DMS114 treated with DMSO at 0.1 percent for 48 hours (cell line): ENCODE measurements at regions not wholly inside any gene's neighbourhood (a gene's known extent, or its start where the extent isn't known, plus 50 kb on each side); places are given as distances from the start of the nearest gene placed in this dataset.
"Not testable (repeated sequence)": the region's sequence is repeated elsewhere in the genome, so short reads cannot be mapped to it uniquely, and the experiment has no call there.

Experiments
- DNase-seq: peaks from one replicate; lab custom pipeline; 2025; ENCODE audit not compliant: unreplicated experiment; lab: John Stamatoyannopoulos, UW

DNA sequence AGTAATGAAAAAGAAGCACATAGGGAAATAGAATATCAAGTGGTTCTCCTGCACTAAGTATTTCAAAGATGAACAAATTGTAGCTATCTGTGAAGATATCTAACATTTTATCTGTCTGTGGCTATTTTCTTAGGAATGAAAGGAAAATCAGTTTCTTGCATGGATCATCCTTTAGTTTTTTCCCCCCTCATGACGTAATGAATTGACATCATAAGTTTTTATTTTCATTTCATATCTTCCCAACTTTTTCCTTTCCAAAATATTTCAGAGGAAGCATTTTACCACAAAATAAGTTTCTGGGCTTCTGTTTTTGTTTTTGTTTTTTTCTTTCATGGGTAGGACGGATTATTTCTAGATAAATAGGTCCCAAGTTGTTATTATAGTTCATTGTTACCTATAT, 996.6 kb downstream of the TMEM121 start:
- no peak for DNase-seq

DNA sequence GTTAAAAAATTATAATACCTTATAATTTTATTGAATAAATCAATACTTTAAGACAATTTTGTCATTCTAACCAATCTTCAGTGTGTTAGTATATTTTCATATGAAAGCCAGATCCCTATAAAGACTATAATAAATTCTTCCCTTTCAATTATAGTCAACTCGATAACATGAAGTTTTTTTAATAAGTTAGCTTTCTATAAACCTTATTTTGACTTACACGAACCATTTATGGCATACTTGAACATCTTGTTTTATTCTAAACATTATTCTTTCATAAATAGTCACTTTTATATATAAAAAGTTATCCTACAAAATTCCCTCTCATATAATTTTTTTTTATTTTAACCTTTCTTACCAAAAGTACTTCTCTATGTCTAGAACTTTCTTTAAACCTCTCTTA, 1002.3 kb downstream of the TMEM121 start:
- no peak for DNase-seq

DNA sequence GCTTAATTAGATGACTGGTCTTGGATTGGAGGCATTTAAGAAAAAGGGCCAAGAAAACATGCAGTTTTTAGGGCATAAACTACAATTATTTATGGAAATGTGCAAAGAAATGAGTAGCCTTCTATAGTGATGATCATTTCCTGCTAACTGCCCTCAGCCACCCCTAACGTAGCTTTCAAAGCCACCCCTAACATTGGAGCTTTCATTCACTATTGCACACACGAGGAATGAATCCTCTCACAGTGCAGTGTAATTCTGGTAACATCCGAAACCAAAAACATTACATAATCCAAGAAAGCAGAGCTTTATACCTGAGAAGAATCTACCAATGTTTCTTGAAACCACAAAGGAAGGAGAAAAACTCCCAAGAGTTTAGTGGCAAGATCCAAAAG, 1003.6 kb downstream of the TMEM121 start:
- no peak for DNase-seq

DNA sequence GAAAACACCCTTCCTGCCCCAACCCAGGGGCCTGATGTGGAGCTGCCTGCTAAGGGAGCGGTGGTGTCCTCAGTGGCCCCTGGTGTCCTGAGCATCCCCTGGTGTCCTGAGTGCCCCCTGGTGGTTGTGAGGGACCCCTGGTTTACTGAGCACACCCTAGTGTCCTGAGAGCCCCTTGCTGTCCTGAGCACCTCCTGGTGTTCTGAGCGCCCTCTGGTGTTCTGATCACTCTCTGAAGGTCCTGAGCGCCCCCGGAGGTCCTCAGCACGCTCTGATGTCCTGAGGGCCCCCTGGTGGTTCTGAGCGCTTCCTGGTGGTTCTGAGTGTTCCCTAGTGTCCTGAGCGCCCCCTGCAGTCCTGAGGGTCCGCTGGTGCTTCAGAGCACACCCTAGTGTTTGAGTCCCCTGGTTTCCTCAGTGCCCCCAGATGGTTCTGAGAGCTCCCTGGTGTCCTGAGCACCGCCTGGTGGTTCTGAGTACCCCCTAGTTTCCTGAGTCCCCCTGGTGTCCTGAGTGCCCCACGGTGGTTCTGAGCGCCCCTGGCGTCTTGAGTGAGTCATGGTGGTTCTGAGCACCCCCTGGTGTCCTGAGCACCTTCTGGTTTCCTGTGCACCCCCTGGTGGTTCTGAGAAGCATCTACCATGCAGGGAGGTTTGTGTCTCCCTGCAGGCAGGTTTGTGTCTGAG, 1004.2 kb downstream of the TMEM121 start:
- no peak for DNase-seq

DNA sequence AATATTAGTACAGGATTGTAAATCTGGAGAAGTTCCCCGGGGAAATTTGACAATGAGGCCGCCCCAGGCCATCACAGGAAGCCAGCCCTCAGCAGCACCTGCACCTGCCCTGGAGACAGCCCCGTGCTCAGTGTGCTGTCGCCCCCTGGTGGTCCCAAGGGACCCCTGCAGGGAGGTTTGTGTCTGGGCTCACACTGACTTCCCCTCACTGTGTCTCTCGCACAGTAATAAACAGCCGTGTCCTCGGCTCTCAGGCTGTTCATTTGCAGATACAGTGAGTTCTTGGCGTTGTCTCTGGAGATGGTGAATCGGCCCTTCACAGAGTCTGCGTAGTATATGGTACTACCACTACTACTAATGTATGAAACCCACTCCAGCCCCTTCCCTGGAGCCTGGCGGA, 1011.2 kb downstream of the TMEM121 start:
- not testable (repeated sequence) for DNase-seq

DNA sequence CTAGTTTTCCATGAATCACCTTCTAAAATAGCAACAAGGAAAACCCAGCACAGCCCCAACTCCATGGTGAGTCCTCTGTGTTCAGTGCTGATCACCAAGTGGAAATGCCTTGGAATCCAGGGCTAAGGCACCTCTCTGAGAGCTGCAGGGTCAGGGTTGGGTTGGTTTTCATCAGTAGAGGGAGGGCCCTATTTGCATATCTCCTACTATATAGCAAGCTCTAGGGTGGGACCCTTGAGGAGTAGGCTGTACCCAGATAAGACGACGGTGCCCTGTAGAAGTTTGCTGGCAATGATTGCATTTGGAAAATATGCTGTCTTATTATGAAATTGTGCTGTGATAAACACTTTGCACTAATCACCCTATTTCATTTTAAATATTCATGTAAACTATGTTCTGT, 1011.8 kb downstream of the TMEM121 start:
- DNase-seq, result no peak

DNA sequence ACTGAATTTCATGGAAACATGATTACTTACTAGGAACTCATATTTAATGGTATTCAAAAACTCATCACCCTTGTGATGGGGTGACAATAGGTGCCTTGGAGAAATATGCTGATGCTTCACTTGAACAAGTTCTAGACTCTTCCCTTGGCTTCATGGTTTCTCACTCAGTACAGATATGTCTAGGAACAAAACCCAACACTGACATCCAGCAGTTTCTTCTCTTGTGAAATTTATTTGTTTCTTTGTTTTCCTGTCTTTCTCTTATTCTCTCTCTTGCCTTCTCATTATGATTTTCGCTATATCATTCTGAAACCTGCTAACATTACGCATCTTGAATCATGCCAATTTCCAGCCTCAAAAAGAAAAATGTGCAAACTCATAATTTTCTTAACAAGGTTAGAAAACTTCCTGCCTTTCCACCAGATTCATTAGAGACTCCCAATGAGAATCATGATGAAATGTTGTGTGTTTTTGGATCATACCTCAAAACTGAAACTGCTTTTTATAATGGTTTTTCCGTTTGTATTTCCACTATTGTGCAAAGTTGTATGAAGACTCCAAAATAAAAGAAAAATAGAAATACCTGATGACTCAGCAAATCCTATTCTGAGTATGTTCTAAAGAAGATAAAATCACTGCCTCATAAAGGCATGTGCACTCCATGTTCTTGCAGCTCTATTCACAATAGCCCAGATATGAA, 1021.5 kb downstream of the TMEM121 start:
- DNase-seq, result no peak

DNA sequence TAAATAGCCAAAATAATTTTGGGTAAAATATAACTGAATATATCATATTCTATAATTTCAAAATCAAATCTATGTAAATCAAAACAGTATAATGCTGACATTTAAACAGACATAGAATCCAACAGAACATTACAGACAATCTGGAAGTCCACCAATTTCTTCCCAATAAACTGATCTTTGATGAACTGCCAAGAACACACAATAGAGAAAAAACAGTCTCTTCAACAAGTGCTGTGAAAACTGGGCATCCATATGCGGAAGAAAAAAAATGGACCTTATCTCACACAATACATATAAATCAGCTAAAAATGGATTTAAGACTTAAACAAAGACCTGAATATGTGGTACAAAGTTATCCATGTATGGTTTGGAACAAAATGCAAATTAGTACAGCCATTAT, 1022.7 kb downstream of the TMEM121 start:
- no peak for DNase-seq

DNA sequence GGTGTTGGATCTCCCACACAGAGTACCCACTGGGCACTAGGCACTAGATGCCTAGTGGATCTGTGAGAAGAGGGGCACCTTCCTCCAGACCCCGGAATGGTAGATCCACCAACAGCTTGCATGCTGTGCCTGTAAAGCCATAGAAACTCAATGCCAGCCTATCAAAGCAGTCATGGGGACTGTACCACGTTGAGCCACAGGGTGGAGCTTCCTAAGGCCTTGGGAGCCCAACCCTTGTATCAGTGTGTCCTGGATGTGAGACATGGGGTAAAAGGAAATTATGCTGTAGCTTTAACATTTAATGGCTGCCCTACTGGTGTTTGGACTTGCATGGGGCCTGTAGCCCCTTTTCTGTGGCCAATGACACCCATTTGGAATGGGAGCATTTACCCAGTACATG, 1024.9 kb downstream of the TMEM121 start:
- DNase-seq, result no peak

DNA sequence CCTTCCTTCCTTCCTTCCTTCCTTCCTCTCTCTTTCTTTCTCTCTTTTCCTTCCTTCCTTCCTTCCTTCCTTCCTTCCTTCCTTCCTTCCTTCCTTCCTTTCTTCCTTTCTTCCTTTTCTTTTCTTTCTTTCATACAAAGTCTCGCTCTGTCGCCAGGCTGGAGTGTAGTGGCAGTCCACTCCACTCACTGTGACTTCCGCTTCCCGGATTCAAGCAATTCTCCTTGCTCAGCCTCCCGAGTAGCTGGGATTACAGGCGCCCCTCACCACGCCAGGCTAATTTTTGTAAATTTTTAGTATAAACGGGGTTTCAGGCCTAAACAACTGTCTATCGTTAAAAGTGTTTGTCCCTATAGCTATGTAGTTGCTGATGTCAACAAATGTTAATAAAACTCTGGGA, 1029.8 kb downstream of the TMEM121 start:
- not testable (repeated sequence) for DNase-seq

DNA sequence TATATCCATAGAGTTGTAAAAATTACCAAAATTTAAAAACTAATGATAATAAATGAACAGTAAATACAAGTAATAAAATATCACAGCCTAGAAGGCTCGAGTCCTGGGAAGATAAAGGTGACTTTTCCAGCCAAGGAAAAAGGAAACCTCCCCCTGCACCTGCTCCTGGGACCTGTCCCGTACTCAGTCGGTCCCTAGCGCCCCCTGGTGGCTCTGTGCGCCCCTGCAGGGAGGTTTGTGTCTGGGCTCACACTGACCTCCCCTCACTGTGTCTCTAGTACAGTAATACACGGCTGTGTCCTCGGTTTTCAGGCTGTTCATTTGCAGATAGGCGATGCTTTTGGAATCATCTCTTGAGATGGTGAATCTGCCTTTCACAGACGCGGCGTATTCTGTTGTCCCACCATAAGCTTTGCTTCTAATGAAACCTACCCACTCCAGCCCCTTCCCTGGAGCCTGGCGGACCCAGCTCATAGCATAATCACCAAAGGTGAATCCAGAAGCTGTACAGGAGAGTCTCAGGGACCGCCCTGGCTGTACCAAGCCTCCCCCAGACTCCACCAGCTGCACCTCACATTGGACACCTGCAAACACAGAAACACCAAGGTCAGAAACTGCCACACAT, 1030.4 kb downstream of the TMEM121 start:
- no peak for DNase-seq

DNA sequence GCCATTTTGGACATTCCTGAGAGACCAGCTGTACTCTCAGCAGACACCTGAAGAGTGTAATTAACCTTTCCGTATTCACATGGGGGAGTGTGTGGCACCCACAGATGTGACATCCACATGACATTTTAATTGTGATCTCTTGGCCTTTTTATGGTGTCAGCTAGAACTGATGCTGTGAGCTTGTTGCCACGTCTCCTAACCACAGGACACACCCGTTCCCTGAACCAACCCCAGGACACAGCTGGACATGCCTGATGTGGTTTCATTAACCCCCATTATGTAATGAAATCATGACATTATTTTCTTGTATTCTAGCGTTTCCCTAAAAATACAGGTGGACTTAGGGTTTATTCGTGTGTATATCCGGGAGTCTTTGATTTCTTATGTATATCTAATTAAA, 1036.1 kb downstream of the TMEM121 start:
- no peak for DNase-seq

DNA sequence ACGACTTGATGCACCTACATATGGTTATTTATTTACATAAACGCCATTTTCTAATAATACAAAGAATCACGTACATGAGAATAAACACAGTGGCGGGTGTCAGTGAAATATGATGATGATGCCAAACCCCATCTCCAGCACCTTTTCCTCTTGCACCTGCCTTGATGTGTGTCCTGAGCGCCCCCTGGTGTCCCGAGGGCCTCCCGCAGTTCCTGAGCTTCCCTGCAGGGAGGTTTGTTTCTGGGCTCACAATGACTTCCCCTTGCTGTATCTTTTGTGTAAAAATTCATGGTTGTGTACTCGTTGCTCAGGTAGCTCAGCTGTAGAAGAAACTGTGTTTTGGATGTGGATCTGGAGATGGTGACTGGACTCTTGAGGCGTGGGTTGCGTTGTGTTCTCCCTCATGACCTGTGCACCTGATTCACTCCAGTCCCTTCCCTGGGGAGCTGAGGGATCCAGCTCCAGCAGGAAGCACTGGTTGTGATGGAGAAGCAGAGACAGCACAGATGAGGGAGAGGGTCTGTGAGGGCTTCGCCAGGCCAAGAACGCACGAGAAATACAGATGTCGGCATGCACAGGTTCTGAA, 1037.8 kb downstream of the TMEM121 start:
- DNase-seq, result no peak

DNA sequence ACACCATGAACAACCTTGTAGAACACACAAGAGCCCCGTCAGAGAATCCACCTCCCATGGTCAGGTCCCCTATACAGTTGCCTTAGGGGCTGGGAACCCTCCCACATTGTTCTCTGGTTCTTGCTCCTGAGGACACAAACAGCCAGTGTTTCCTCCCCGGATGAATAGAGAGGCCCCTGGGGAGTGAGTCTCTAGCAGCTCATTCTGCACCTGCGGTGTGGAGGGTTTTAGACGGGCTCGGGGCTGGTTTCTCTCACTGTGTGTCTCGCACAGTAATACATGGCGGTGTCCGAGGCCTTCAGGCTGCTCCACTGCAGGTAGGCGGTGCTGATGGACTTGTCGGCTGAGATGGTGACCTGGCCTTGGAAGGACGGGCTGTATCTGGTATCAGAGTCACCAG, 1052.1 kb downstream of the TMEM121 start:
- DNase-seq, result no peak

DNA sequence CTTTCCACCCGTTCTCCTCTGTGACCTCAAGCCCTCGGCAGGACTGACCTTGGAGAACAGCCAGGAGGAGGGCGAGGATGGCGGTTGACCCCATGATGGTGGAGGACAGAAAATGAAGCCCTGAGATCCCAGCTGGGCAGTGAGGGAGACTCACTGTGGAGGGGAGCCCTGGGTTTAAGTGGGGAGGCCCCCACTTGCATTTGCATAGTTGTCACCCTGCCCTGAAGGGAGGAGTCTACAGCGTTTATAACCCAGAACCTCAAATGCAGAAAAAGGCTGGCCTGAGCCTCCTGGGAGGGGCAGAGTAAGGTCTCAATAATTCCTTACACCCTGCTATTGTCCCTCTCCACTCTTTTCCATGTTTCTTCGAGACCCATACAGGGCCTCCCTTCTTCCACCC, 1052.7 kb downstream of the TMEM121 start:
- DNase-seq, result no peak

DNA sequence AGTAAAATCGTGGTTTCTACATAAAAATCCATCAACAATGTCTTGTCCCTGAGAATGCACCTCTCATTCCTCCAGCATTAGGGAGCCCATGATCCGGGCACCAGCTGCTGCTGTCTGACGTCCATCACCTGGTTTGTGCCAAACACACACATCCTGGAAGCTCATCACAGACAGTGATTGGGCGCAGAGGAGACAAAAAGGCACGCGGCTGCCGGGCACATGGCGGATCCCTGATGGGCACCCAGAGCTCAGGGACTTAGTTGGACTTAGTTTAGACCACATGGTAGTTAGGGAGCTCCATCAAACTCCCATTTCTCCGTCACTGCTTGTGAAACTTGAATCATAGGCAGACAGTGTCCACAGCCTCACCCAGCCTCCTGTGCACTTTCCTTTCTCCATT, 1059.3 kb downstream of the TMEM121 start:
- no peak for DNase-seq

DNA sequence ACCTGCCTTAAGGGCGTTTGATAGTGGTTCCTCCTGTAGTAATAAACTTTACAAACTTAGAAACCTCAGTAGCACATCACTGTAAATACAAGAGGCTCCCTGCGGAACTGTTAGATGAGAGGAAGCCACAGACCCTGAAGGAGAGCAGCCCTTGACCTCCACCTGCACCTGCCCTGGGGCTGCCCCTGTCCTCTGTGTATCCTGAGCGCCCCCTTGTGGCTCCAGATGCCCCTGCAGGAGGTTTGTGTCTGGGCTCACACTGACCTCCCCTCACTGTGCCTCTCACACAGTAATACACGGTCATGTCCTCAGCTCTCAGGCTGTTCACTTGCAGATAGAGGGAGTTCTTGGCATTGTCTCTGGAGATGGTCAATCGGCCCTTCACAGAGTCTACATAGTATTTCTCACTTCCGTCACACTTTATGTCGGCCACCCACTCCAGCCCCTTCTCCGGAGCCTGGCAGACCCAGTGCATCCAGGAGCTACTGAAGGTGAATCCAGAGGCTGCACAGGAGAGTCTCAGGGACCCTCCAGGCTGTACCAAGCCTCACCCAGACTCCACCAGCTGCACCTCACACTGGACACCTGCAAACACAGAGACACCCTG, 1059.8 kb downstream of the TMEM121 start:
- DNase-seq, result no peak

DNA sequence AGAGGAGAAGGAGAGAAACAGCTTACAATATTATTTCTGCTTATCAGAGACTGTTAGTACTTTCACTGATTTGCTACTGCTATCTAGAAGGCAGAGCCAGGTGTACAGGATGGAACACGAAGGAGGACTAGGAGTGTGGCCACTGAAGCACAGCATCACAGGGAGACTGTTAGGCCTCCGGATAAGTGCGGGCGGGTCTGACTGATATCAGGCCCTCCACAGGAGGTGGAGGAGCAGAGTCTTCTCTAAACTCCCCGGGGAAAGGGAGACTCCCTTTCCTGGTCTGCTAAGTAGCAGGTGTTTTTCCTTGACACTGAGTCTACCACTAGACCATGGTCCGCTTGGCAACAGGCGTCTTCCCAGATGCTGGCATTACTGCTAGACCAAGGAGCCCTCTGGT, 1065.2 kb downstream of the TMEM121 start:
- DNase-seq, result not testable (repeated sequence)

DNA sequence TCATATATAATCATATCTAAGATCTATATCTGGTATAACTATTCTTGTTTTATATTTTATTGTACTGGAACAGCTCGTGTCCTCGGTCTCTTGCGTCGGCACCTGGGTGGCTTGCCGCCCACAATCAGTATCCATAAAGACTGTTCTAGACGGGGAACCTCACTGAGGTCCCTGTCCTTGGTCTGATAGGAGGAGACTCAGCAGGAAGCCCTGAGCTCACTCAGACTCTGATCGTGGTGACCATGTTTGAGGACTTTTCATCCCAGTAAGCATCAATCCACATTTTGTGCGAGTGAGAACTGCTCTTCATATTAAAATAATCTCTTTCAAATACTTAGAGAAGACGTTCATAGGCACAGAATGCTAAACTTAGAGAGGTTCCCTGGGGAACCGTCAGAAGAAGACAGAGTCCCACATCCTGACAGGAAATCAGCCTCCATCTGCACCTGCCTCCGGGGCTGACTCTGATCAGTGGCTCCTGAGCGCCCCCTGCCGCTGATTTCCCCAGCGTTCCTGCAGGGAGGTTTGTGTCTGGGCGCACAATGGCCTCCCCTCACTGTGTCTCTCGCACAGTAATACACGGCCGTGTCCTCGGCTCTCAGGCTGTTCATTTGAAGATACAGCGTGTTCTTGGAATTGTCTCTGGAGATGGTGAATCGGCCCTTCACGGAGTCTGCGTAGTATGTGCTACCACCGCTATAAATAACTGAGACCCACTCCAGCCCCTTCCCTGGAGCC, 1065.9 kb downstream of the TMEM121 start:
- DNase-seq, result not testable (repeated sequence)

DNA sequence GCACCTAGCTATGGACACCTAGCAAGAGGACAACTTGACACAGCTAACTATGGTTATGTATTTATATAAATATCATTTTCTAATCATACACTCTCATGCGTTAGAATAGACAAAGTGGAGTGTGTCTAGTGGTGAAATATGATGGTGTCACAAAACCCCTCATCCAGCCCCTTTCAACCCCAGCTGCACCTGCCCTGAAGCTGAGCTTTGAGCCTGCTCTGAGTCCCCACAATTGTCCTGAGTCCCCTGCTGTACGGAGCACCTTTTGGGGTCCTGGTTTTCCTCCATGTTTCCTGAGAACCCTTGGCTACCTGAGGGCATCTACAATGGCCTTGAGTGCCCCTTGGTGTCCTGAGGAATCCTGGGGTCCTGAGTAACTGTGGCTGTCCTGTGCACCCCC, 1072.8 kb downstream of the TMEM121 start:
- DNase-seq, result no peak
